ENCODE measurements at regions not wholly inside any gene's neighbourhood (a gene's known extent, or its start where the extent isn't known, plus 50 kb on each side); places are given as distances from the start of the nearest gene placed in this dataset.
A peak's percentile ranks its signal among the peaks of the same experiment; 100 is the strongest.
"Not testable (repeated sequence)": the region's sequence is repeated elsewhere in the genome, so short reads cannot be mapped to it uniquely, and the experiment has no call there.

DNA sequence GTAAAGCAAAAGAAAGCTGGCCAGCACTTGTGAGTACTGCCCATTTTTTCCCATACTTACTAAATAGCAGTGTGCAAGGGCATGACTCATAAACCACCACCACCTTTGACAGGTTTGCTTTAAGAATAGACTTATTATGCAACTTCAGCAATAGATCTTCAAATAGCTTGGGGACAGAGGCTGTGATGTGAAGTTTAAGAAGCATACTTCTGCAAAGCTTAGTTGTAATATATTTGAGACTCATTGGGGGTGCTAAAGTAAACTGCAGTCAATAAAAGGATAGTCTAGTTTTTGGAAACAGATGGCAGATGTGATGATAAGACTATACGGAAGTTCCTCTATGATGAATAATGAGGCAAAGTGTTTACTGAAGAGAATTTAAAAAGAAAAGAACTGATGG lies 210.0 kb downstream of the PLA2G4A start:
- DNase-seq = no peak

DNA sequence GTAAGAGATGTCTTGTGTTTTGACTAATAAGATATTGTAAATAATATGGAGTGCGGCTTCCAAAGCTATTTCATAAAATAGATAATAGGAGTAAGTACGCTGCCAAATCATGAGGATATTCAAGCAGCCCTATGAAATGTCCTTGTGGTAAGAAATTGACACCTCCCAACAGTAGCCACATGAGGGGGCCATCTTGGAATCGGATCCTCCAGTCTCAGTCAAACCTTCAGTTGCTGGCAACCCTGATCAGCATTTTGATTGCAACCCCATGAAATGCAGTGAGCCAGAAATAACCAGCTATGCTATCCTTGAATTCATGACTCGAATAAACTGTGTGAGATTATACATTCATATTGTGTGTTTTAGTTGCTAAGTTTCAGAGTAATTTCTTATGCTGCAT lies 212.4 kb downstream of the PLA2G4A start:
- no peak for DNase-seq

DNA sequence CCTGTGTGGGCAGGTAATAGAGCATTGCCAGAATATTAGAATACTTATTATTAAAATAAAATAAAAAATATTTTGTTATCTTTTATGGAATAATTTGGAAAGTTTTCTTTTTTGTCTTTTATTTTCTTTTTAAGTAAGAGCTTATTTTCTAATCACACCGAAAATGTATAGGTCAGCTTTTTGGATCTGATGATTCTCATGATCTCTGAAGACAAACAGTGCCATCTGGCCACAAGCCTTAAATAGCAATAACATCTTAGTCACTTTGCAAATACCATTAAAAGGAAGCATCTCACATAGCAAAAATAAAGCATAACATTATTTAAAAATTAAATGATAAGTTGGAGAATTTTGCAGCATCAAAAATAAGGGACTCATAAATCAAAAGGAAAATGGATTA lies 213.8 kb downstream of the PLA2G4A start:
- DNase-seq = no peak

DNA sequence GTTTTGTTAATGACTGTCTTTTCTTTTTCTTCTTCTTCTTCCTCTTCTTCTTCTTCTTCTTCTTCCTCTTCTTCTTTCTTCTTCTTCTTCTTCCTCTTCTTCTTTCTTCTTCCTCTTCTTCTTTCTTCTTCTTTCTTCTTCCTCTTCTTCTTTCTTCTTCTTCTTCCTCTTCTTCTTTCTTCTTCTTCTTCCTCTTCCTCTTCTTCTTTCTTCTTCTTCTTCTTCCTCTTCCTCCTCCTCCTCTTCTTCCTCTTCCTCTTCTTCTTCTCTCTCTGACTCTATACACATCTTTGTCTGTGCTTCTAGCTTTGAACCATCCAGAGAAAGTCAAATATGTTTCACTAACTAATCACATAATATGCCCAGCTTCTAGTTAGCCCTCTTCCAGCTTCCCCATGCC lies 214.7 kb downstream of the PLA2G4A start:
- DNase-seq = not testable (repeated sequence)

DNA sequence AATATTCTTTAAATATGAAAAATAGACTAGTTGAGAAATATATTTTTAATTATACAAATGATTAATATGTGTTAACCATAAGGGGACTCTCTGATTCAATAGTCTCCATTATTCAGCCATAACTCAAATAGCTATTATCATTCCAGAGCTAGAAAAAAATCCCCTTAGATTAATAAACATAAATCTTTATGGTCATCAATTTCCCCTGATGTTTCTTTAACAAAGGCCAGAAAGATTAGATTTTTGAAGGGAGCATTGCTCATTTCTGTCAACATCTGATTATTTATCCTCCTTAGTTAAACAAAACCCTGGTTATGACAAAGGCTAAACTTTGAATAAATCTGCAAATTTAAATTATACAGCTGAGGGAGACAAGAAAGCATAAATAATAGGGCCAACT lies 215.7 kb downstream of the PLA2G4A start:
- DNase-seq = no peak

DNA sequence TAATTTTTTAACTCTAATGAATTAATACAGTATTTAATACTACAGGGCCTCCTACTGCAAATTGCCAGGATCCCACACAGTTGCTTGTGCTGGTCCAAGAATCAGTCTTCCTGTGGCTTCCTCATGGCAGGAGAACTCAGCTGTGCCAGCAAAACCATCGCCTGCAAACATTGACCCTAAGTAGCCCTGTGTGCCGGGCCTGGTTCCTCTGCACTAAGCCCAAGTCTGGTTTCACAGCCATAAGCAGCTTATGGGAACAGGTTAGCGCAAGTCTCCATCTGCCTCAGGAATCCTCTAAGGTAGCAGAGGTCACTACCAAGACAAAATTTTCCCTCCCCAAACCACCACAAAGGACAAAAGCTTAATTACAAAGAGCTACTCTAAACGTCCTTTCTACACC lies 216.6 kb downstream of the PLA2G4A start:
- no peak for DNase-seq

DNA sequence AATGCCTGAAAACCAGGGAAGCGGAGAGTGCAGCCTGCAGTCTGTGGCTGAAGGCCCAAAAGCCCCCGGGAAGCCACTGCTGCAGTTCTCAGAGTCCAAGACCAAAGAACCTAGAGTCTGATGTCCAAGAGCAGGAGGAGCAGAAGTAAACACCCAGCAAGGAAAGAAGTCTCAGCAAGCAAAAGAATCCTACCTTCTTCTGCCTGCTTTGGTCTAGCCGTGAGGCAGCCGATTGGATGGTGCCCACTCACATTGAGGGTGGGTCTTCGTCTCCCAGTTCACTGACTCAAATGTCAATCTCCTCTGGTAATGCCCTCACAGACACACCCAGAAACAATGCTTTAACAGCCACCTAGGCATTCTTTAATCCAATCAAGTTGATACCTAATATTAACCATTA lies 217.5 kb downstream of the PLA2G4A start:
- DNase-seq = no peak

DNA sequence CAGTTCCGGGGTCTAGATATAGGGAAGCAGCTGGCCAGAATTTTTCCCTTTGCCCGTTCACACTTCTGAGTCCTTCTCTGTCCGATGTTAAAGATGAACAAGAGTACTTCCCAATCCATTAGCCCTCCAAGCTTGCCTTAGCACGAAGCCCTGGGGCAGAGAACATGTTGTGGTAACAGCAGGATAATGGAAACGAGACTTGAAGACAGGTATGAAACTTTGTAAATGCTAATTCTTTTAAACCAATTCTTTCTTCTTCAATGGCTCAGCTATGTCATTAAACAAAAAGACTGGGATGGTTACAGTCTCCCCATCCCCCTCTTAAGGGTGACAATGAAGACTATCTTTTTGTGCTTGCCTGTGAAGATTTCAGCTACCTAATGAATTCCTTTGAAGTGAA lies 218.5 kb downstream of the PLA2G4A start:
- DNase-seq = no peak

DNA sequence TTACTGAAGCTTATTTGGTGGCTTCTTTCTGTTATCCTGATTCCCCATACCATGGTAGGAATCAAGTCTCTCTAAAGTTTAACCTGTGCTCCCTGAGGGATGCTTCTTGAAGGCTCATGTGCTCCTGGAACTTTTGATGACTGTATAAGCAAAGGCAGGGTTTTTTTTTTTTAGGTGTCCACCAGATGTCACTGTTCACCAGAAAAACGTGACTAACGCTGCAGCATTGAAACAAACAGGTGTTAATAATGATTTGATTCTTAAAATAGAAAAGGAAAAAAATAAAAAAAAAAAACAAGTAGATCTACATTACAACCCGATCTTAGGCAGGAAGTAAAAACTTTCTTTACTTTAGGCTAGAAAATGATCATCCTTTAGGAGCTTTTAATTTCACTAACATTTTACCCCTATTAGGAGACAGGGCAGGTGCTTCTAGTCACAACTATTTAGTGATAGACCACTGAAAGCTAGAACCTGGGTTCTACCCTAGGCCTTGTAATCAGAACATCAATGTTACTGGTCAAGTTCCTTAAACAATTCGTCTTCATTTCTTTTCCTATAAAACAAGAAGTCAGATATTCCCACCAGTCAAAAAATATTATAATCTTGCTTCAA lies 223.0 kb downstream of the PLA2G4A start:
- DNase-seq = peak; percentile 23

DNA sequence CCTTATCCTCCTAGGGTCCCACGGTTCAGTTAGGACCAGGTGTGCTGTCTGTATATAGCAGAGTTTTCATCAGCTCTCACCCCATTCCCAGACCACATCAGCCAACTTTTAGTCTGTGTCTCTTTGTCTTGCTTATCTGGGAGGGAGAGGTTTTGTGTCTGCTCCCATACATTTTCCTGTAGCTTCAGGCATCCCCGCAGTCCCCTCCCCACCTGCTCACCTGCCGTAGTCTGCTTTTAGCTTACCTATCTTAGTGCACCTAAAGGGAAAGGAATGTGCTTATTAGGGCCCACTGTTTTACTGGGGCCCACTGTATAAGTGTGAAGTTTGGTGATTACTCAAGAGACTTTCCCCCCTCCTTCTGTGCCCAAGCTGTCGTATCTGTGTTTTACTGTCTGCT lies 225.1 kb downstream of the PLA2G4A start:
- no peak for DNase-seq

DNA sequence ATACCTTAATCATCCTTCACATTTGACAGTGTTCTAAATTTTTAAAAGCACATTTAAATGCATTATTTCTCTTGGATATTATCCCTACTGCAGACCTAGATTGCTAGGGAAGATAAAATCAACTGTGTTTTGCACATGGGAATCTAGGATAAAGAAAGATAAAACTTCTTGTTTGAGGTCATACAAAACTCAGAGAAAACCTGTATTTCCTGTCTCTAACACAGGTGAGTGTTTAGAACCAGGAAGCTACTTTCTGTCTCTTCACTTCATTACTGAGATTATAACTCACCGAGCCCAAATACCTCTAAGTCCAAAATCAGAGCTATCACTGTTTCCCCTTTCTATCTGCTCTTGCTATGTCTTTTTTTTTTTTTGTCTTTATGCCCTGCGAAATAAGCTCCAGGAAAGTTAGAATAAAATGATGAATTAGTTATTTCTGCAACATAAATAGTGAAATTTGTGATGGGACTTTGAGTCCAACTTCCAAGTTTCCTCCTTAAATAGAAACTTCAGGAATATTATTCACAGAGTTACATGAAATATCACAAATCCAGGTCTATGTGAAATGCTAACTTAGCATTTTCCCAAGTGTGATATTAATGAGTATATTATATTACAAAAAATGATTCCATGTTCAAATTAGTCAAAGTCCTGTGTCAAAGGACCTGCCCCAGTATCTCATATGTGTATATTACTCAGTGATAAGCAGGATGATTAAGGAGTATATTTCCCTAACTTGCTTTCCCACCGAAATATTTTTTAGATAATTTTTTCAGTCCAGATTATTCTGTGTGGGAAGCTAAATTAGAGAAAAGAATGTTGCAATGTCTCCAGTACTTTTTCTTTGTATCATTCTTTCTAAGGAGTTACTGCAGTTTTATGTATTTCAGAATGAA lies 226.4 kb downstream of the PLA2G4A start:
- DNase-seq = no peak

DNA sequence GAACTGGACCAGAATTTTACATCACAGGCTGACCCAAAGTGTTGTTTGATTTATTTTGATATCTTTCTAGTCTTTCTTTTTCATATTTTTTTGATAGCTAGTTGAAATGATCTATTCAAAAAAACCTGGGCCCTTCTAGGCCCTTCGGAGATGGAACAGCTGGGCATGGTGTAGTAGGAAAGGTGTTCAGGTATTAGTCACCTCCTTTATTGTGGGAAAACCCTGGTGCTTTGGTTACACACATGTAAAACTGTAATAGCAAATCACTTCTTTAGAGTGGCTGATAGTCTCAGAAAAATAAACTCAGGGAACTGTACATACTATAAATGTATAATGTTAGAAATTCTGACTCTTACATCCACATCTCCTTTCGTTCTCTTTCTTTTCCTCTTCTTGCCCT lies 234.5 kb downstream of the PLA2G4A start:
- no peak for DNase-seq

DNA sequence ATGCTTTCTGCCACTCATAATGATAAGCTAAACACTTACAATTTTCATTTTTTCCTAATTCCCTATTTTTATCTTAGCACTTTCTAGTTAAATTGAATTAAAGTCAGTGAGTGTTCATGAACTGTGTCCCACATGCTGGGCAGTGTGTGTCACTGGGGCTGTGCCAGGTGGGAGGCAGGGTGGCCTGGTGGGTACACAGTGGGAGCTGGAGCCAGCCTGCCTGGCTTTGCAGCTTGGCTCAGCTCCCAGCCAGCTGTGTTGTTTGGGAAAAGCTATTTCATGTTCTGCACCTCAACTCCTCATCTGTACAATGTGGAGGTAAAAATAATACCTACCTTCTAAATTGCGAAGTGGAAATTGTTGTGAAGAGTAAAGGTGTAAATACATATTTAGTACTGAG lies 238.4 kb downstream of the PLA2G4A start:
- DNase-seq = no peak

DNA sequence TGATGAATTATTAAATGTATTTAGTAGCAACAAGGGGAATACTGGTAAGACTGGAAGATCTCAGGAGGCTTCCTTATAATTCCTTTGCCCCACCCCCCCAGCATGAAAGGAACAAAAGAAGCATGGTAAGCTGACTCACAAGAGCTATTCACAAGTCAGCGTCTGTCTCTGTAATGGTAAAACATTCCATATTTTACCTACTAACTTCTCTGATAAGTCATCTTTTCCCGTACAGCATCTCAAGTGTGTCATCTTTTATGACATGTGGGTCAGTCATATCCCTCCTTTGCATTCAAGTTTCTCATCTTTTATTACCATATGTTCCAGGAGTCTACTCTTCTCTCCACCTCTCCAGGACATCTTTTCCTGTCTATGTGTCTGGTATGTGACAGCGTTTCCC lies 241.3 kb downstream of the PLA2G4A start:
- DNase-seq = no peak

DNA sequence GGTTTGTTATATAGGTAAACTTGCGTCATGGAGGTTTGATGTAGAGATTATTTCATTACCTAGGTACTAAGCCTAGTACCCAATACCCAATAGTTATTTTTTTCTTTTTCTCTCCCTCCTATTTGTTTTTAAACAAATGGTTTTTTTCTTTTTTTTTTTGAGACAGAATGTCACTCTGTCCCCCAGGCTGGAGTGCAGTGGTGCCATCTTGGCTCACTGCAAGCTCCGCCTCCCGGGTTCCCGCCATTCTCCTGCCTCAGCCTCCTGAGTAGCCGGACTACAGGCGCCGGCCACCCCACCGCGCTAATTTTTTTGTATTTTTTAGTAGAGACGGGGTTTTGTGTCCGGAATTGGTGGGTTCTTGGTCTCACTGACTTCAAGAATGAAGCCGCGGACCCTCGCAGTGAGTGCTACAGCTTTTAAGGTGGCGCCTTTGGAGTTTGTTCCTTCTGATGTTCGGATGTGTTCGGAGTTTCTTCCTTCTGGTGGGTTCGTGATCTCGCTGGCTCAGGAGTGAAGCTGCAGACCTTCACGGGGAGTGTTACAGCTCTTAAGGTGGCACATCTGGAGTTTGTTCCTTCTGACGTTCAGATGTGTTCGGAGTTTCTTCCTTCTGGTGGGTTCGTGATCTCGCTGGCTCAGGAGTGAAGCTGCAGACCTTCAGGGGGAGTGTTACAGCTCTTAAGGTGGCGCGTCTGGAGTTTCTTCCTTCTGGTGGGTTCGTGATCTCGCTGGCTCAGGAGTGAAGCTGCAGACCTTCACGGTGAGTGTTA lies 243.7 kb downstream of the PLA2G4A start:
- not testable (repeated sequence) for DNase-seq

DNA sequence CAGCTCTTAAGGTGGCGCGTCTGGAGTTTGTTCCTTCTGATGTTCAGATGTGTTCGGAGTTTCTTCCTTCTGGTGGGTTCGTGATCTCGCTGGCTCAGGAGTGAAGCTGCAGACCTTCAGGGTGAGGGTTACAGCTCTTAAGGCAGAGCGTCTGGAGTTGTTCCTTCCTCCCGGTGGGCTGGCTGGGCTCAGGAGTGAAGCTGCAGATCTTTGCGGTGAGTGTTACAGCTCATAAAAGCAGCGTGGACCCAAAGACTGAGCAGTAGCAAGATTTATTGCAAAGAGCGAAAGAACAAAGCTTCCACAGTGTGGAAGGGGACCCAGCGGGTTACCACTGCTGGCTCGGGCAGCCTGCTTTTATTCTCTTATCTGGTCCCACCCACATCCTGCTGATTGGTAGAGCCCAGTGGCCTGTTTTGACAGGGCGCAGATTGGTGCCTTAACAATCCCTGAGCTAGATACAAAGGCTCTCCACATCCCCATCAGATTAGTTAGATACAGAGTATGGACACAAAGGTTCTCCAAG lies 244.3 kb downstream of the PLA2G4A start:
- not testable (repeated sequence) for DNase-seq

DNA sequence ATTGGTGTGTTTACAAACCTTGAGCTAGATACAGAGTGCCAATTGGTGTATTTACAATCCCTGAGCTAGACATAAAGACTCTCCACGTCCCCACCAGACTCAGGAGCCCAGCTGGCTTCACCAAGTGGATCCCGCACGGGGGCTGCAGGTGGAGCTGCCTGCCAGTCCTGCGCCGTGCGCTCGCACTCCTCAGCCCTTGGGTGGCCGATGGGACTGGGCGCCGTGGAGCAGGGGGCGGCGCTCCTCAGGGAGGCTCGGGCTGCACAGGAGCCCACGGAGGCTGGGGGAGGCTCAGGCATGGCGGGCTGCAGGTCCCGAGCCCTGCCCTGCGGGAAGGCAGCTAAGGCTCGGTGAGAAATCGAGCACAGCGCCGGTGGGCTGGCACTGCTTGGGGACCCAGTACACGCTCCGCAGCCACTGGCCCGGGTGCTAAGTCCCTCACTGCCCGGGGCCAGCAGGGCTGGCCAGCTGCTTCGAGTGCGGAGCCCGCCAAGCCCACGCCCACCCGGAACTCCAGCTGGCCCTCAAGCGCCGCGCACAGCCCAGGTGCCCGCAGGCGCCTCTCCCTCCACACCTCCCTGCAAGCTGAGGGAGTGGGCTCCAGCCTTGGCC lies 245.0 kb downstream of the PLA2G4A start:
- DNase-seq = not testable (repeated sequence)

DNA sequence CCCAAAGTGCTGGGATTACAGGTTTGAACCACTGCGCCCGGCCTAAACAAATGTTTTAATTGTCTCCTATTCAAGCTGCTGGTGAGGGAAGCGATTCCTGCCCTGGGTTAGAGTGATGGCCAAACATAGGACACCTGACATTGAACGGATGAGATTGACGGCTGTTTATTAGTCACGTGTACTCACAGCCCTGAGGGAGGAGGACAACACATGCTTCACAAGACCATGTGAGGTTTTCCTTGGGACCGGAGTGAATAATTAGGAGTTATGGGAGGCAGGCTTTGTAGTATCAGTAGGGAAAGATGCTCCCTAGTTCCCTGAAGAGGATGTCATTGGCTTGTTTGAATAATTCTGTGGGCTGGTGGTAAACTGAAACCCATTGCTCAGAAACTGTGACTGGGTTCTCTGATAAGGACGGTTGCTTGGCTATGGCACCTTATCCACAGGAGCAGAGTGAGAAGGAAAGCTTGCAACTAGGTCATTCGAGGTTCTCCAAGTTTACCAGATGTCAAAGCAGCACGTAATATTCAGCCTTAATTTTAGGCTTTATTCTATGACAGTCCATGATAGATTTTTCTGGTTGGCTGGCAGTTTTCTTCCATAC lies 245.8 kb downstream of the PLA2G4A start:
- DNase-seq = no peak

DNA sequence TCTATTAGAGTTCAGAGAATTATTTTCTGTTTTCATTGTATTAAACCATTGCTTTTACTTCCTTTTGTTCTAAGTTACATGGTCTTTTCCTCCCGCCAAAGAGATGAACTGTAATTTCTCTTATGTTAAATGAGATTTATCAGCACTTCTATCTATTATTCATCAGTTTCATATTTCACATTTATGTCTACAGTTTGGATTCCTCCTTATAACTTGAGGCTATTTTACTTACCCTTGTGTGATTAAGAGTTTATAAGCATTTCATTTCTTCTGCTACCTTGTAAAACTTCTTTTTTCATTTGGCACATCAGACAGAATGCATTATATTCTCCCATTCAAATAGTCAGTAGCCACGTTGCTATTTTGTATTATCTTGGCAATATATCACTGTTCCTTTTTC lies 248.2 kb downstream of the PLA2G4A start:
- no peak for DNase-seq

DNA sequence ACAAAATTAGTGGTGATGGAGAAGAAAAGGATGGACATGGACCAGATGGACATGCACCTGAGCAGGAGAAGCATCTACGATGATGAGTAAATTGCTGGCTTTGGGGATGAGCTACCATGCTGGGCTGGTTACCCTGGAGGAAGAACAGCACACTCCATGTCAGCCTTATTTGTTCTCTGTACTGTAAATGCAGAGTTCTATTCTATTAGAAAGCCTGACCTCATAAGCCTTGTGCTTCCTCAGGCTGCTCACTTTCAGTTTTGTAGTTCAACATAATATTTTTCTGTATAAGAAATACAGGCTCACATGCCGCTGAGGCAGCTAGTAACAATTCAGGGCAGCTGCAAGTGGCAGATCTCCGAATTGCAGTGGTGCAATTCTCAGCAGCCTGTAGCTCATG lies 249.6 kb downstream of the PLA2G4A start:
- no peak for DNase-seq

DNA sequence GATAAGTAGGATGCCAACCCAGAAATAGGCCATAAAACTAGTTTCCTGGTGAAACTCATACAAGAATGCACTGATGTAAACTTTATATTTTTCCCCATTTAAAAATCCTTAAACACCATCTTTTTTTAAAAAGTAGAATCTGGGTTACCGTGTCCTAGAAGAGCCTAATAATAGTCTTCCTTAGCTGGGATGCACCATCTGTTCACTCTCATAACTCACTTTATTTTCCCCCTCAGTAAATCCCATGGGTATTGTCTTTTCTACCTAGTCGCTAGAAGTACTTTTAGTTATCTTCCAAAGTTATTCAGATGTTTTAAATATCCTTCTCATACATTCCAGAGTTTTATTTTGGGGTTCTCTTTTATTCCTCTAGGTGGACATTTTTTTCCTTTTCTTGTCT lies 250.2 kb downstream of the PLA2G4A start:
- no peak for DNase-seq

DNA sequence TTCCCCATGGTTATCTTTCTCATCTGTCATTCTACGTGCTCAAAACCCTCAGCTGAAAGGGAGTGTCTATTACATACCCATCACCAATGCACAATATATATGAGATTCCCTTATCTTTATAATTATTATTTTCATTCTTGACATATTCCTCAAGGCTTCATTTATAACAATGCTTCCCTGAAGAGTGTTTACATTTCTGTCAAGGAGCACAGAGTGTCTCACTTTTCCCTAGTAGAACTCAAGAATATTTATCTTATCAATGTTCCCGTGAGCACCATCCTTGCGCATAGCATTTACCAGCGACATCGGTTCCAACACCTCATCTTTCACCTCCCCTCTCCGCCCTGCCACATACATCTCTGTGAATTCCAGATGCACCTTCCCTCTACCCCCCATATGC lies 250.6 kb downstream of the PLA2G4A start:
- DNase-seq = no peak

DNA sequence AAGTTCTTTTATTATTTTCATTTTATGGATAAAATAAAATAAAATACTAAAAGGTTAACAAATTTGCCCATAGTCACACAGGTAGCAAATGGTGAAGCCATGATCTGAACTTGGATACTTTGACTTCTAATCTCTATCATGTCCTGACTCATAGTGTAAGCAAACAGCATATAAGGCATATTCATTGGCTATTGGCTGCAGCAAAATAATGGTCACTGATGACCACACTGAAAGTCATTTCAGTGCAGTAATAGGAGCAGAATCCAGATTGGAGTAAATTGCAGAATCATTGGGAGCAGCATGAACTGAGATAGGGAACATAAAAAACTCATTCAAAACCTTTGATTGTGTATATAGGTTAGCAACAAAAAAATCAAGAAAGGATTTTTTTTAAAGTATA lies 262.9 kb downstream of the PLA2G4A start:
- DNase-seq = no peak

Data from NCI-H1436 (cell line).